NCI-H446 treated with DMSO at 0.1 percent for 48 hours (cell line): ENCODE measurements at regions not wholly inside any gene's neighbourhood (a gene's known extent, or its start where the extent isn't known, plus 50 kb on each side); places are given as distances from the start of the nearest gene placed in this dataset.

ENCODE experiments used
- DNase-seq: peaks from one replicate; lab custom pipeline; 2025; lab: John Stamatoyannopoulos, UW

DNA sequence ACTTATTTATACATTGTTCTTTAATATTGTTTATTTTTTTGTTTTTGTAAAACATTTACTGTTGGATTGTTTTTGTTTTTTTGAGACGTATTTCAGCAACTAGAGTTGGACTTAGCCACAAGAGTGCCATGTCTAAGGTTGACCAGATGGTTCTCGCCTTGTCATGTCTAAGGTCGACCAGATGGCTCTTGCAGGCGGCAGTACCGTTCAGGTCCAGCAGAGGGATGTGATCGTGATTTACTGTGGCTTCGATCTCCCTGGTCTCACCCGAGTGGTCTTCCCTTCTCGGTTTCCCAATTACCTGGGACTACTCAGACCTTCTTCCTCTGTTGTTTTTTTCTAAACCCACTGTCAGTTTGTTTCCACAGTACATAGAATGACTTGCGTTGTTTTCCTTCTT, 1438.6 kb downstream of the UQCRFS1 start:
- no peak for DNase-seq

DNA sequence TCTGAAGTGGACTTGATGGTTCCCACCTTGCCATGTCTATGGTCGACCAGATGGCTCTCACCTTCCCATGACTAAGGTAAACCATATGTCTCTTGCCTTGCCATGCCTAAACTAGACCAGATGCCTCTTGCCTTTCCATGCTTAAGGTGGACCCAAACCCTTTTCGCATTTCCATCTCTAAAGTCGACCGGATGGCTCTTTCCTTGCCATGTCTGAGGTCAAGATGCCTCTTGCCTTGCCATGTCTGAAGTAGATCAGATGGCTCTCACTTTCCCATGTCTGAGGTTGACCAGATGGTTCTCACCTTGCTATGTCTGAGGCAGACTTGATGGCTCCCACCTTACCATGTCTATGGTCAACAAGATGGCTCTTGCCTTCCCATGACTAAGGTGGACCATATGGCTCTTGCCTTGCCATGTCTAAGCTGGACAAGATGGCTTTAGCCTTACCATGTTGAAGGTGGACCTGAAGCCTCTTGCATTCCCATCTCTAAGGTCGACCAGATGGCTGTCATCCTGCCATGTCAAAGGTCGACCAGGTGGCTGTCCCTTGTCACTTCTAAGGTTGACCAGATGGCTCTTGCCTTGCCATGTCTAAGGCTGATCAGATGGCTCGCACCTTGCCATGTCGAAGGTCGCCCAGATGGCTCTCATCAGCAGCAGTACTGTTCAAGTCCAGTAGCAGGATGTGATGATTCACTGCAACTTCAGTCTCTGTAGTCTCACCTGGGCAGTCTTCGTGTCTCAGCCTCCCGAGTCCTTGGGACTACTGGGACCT, 1439.4 kb downstream of the UQCRFS1 start:
- DNase-seq, result no peak

DNA sequence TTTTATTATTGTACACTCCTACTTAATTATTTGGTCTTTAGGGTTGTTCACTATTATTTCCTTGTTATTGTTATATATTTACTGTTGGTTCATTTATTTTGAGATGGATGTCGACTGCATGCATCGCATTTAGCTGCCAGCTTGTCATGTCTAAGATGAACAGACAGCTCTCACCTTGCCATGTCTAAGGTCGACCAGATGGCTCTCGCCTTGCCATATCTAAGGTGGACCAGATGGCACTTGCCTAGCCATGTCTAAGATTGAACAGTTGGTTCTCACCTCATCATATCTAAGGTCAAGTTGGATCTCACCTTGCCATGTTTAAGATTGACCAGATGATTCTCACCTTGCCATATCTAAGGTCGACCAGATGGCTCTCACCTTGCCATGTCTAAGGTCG, 1440.9 kb downstream of the UQCRFS1 start:
- DNase-seq, result no peak

DNA sequence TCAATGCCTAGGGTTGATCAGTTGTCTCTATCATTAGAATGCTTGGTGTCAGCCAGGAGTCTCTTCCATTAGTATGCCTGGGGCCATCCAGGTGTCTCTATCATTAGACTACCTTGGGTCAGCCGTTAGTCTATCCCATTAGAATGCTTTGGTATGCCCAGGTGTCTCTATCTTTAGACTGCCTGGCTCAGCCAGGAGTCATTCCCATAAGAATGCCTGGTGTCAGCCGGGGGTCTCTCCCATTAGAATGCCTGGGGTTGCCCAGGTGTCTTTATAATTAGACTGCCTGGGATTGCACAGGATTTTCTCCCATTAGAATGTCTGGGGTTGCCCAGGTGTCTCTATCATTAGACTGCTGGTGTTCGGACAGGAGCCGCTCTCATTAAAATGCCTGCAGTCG, 1442.9 kb downstream of the UQCRFS1 start:
- no peak for DNase-seq

DNA sequence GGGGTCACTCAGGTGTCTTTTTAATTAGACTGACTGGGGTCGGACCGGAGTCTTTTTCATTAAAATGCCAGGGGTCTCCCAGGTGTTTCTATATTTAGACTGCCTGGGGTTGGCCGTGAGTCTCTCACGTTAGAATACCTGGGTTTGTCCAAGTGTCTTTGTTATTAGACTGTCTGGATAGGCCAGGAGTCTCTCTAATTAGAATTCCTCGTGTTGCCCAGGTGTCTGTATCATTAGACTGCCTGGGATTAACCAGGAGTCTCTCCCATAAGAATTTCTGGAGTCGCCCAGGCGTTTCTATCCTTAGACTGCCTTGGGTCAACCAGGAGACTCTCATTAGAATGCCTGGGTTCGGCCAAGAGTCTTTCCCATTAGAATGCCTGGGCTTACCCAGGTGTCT, 1445.7 kb downstream of the UQCRFS1 start:
- no peak for DNase-seq

DNA sequence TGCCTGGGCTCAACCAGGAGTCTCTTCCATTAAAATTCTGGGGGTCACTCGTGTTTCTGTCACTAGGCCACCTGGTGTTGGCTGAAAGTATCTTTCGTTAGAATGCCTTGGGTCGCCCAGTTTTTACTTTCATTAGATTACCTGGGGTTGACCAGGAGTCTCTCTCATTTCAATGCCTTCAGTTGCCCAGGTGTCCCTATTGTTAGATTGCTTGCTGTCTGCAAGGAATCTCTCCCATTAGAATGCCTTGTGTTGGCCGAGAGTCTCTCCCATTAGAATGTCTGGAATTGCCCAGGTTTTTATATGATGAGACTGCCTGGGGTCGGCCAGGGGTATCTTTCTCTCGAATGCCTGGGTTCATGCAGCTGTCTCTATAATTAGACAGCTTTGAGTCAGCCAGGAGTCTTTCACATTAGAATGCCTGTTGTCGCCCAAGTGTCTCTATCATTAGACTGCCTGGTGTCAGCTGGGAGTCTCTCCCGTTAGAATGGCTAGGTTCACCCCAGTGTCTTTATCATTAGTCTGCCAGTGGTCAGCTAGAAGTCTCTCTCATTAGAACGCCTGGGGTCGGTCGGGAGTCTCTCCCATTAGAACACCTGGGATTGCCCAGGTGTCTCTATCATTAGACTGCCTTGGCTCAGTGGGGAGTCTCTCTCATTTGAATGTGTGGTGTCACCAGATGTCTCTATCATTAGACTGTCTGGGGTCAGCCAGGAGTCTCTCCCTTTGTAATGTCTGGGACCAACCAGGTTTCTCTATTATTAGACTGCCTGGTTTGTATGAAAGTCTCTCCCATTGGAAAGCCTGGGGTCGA, 1446.8 kb downstream of the UQCRFS1 start:
- no peak for DNase-seq

DNA sequence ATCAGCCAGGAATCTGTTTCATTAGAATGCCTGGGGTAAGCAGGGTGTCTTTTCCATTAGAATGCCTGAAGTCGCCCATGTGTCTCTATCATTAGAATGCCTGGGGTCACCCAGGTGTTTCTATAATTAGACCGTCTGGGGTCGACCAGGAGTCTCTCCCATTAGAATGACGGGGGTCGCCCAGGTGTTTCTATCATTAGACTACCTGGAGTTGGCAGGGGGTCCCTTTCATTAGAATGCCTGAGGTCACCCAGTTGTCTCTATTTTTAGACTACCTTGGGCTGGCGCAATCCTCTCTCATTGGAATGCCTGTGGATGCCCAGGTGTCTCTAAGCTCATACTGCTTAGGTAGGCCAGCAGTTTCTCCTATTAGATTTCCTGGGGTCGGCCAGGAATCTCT, 1447.6 kb downstream of the UQCRFS1 start:
- no peak for DNase-seq

DNA sequence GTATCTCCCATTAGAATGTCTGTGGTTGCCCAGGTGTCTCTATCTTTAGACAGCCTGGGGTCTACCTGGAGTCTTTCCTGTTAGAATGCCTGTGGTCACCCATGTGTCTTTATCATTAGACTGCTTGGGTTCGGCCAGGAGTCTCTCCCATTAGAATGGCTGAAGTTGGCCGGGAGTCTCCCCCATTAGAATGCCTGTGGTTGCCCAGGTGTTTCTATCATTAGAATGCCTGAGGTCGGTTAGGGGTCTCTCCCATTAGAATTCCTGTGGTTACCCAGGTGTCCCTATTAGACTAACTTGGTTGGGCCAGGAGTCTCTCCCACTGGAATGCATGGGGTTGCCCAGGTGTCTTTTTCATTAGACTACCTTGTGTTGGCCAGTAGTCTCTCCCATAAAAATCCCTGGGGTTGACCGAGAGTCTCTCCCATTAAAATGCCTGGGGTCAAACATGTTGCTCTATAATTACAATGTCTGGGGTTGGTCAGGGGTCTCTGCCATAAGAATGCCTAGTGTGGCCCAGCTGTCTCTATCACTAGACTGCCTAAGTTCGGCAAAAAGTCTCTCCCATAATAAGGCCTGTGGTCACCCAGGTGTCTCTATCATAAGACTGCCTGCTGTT, 1448.7 kb downstream of the UQCRFS1 start:
- DNase-seq, result no peak

DNA sequence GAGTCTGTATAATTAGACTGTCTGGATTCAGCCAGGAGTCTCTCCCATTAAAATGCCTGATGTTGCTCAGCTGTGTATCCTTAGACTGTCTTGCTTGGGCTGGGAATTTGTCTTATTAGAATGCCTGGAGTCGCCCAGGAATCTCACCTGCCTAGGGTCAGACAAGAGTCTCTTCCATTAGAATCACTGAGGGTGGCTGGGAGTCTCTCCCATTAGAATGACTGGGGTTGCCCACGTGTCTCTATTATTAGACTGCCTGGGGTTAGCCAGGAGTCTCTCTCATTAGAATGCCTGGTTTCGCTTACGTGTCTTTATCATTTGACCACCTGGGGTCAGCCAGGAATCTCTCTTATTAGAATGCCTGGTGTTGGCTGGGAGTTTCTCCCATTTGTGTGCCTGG, 1450.0 kb downstream of the UQCRFS1 start:
- no peak for DNase-seq

DNA sequence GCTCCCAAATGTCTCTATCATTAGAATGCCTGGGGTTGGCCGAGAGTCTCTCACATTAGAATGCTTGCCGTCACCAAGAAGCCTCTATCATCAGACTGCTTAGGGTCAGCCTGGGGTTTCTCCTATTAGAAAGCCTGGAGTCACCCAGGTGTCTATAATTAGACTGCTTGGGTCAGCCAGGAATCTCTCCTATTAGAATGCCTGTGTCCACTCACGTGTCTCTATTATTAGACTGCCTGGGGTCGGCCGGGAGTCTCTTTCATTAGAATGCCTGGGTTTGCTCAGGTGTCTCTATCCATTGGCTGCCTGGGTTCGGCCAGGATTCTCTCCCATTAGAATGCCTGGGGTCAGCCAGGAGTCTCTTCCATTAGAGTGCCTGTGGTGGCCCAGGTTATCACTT, 1453.1 kb downstream of the UQCRFS1 start:
- no peak for DNase-seq

DNA sequence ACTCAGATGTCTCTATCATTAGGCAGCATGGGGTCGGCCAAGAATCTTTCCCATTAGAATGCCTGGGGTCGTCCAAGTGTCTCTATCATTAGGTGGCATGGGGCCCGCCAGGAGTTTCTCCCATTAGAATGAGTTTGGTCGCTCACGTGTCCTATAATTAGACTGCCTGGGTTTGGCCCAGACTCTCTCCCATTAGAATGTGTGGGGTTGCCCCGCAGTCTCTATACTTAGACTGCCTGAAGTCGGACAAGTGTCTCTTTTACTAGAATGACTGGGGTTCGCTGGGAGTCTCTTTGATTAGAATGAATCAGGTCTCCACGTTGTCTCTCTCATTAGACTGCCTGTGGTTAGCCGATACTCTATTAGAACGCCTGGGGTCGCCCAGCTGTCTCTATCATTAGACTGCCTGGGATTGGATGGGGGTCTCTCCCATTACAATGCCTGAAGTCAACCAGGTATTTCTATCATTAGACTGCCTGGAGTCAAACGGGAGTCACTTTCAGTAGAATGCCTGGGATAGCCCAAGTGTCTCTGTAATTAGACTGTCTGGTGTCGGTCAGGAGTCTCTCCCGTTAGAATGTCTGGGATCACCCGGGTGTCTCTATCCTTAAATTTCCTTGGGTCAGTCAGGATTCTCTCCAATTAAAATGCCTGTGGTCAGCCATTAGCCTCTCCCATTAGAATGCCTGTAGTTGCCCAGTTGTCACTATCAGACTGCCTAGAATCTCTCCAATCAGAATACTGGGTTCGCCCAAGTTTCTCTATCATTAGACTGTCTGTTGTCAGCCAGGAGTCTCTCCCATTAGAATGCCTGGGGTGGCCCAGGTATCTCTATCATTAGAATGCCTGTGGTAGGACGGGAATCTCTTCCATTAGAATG, 1454.1 kb downstream of the UQCRFS1 start:
- DNase-seq, result no peak

DNA sequence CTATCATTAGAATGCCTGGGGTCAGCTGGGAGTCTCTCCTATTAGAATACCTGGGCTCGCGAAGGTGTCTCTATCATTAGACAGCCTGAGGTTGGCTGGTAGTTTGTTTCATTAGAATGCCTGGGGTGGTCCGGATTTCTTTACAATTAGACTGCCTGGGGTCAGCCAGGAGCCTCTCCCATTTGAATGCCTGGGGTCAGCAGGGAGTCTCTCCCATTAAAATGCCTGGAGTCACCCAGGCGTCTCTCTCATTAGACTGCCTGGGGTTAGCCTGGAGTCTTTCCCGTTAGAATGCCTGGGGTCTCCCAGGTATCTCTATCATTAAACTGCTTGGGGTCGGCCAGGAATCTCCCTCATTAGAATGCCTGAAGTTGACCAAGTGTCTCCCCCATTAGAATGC, 1458.3 kb downstream of the UQCRFS1 start:
- no peak for DNase-seq

DNA sequence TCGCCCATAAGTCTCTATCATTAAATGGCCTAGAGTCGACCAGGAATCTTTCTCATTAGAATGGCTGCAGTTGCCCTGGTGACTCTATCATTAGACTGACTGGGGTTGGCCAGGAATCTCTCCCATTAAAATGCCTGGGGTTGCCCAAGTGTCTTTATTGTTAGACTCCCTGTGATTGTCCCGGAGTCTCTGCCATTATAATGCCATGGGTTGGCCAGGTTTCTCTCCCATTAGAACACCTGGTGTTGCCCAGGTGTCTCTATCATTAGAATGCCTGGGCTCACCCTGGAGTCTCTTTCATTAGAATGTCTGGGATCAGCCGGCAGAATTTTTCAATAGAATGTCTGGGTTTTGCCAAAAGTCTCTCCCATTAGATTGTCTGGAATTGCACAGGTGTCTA, 1459.3 kb downstream of the UQCRFS1 start:
- no peak for DNase-seq

DNA sequence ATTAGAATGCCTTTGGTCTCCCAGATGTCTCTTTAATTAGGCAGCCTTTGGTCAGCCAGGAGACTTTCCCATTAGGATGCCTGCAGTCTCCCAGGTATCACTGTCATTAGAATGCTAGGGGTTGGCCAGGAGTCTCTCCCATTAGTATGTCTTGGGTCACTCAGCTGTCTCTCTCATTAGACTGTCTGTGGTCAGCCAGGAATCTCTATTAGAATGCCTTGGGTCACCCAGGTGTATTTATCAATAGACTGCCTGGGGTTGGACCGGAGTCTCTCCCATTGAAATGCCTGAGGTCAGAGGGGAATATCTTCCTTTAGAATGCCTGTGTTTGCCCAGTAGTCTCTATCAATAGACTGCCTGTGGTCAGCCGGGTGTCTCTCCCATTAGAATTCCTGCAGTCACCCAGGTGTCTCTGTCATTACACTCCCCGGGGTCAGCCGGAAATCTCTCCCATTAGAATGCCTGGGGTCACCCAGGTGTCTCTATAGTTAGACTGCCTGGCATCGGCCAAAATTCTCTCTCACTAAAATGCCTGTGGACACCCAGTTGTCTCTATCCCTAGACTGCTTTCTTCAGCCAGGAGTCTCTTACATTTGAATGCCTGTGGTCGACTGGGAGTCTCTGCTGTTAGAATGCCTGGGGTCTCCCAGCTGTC, 1460.3 kb downstream of the UQCRFS1 start:
- no peak for DNase-seq

DNA sequence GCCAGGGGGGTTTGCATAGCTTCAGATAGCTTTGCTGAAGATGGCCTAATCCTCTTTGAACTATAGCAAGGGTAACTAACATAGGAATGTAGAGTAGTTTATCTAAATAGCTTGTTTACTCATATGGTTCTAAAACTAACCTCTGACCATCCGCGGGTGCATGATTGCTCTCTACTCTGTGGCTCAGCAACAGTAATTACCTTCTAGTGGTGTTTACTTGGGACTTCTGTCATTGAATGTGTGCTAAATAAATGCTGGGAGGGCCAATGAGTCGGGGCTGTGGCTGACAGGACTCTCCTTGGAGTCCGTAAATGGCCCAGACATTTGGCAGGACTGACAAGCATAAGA, 1461.9 kb downstream of the UQCRFS1 start:
- DNase-seq, result no peak

DNA sequence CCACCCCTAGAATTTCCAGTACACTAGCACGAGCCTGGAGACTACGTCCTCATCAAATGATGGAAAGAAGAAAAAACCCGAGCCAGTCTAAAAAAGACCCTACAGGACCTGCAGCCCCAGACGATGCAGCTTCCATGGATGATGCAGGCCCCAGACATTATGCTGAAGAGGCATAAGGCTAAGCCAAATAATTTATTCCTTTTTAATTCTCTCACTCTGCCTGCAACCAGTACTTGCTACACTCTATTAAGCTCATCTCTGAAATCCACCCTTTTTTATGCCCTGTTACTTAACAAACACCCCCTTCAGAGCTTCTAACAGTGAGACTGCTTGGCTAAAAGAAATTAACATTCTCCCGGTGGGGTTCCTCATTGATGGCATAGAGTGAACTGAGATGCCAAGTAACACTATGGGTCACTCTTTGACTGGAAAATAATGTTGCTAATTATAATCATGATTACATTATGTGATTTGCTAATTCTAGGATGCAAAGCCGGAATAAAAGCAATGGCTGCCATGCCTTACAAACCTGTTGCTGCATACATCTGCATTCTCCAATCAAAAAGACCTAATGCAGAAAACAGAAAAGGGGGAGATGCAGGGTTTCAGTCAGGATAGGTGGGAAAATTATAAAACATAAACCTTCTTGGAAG, 1462.4 kb downstream of the UQCRFS1 start:
- no peak for DNase-seq

DNA sequence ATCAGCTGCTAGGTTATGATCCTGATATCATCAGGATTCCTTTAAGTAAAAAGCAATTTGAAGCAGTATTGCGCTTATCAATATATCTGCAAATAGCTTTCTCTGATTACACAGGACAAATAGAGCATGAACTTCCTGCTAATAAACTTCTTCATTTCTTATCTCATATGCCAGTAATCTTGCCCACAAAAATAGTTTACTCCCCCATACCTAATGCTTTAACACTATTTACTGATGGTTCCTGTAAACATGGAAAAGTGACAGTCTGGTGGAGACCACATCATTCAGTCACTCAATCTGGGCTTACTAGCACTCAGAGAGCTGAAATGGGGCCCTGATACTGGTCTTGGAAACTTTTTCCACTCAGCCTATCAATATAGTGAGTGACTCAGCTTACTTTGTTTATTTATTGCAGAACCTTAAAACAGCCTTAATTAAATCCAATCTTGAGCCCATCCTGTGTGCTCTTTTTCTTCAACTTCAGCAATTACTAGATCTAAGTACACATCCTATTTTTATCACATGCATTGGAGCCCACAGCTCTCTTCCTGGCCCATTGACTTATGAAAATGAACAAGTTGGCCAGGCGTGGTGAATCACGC, 1464.3 kb downstream of the UQCRFS1 start:
- no peak for DNase-seq

DNA sequence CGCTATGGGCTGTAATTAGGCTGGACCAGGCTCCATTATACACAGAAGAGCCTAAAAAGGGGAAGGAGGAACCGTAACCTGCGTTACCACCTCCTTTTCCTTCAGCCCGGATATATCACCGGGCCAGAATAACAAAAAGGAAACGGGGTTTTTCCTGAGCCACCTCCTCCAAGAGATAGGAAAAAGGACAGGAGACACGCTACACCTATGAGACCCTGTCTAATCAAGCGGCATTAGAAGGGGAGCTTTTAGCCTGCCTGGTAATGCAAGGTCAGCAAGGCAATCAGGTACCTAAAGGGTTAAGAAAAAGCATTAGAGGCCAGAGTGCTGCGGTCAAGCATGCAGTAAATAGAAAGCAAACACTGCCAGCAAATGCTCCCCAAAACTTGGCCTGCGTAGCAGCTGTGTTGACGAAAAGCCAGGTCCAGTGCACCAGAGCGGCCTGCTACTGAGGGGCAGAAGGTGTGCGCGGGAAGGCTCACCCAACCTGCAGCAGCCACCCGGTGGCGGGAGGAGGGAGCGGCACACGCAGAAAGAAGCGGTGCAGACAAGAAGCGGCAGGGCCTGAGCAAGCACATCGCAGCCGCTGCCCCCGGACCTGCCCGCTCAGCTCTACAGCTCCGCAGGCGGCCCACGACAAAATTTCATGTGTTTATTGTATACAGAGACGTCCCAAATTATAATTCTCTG, 1466.1 kb downstream of the UQCRFS1 start:
- DNase-seq, result no peak

DNA sequence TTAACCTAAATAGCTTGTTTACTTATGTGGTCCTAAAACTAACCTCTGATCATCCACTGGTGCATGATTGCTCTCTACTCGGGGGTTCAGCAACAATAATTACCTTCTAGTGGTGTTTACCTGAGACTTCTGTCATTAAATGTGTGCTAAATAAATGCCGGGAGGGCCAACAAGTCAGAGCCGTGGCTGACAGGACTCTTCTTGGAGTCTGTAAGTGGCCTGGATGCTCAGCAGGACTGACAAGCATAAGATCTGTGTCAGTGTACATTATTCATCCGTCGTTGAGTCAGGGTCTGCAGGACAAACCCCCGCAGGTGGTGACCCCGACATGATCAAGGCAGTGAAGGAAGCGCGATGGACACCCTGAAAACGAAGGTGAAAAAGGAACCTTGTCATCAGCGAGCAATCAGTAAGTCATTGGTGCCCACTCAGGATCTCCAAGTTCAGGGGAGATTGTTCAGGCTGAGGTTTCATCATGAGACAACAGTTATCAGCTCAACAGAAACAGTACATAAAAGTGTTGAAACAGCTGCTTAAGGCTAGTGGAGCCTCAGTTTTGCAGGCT, 1466.9 kb downstream of the UQCRFS1 start:
- DNase-seq, result no peak
